GM21367 (cell line): ENCODE measurements at regions not wholly inside any gene's neighbourhood (a gene's known extent, or its start where the extent isn't known, plus 50 kb on each side); places are given as distances from the start of the nearest gene placed in this dataset.
A peak's percentile ranks its signal among the peaks of the same experiment; 100 is the strongest.
"Not testable (repeated sequence)": the region's sequence is repeated elsewhere in the genome, so short reads cannot be mapped to it uniquely, and the experiment has no call there.

Experiments used
- ATAC-seq: cut with Tn5 transposase; IDR thresholded peaks from one replicate; pipeline ENCODE4 v1.9.1; 2021; ENCODE audit not compliant: unreplicated experiment

DNA sequence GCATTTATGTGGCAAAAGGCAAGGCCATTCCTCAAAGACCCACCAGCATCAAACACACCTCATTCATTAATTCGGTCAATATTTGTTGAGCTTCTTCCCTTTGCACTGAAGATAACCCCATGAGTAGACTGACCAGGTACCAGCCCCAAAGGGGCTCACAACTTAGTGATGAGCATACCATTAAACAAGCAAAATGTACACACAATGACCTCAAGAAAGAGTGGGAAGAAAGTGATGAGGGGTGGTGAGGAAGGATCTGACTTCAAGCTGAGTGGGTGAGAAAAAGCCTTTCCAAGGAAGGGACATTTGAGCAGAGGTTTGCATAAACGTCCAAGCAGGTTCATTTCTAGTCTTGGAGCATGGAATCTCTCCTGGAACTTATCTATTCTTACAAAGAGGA is 562.5 kb downstream of the TOX3 start:
- no peak for ATAC-seq

GRCh38 chr16:51982715-51983680 is 563.9 kb downstream of the TOX3 start:
- ATAC-seq = peak; percentile 55

DNA sequence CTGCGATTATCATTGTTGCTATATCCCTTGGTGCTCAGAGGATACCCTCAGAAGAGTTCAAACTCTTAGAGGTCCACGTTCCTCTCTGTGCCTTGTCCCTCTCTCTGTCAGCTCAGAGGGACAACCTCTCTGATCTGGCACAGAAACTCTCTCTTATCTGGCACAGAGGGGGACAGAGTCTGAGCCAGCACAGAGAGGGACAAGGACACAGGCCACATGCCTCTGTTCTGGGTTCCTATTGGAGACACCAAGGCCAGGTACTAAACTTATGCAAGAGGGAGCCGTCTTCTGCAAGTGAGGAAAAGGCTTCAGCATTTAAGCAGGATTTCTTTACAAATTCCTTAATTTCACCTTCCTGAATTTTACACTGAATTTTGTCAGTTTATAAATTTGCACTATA is 565.2 kb downstream of the TOX3 start:
- ATAC-seq = no peak

DNA sequence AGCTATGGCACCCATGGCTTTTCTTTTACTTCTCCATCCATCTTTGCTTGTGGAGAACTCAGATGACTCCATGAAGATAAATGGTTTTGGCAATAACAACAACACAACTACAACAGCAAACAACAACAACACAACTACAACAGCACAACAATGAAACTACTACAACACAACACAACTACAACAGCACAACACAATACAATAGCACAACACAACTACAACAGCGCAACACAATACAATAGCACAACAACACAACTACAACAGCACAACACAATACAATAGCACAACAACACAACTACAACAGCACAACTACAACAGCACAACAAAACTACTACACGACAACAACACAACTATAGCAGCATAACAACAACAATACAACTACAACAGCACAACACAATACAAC is 569.4 kb downstream of the TOX3 start:
- not testable (repeated sequence) for ATAC-seq

GRCh38 chr16:51971184-51971583 is 575.8 kb downstream of the TOX3 start:
- no peak for ATAC-seq

GRCh38 chr16:51968749-51969148 is 578.2 kb downstream of the TOX3 start:
- no peak for ATAC-seq

- ATAC-seq = no peak
Observed at GRCh38 chr16:51967646-51968045, 579.3 kb downstream of the TOX3 start.

GRCh38 chr16:51960931-51961330 is 586.0 kb downstream of the TOX3 start:
- no peak for ATAC-seq

DNA sequence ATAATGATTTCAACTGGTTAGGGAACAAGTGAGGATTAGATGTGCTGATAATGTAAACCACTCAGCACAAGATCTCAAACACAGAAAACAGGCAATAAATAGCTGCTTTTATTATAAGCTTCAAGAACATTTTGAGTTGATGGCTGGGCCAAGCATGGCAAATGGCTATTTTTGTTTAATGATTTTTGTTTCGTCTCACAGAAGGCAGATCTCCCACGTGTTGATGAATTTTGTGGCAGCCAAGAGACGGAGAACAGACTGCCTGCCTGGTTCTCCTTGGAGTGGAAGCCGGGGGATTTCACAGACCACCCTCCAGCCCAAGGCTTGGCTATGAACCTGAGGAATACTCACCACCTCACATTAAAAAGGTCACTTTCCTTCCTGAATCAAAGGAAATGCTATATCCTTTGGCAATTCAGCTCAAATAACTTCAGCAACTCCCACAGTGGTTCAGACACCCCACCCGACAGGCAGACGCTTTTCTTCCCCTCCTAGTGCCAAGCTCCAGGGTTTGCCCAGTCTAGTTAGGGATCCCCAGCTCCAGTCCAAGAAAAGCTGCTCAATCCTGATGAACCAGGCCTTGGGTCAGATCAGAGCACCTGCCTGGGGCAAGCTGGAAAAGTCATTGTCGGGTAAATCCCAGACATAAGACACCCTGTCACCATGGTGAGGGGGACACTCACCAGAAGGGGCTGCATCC is 593.5 kb downstream of the TOX3 start:
- no peak for ATAC-seq

GRCh38 chr16:51952500-51952899 is 594.4 kb downstream of the TOX3 start:
- ATAC-seq = no peak

- ATAC-seq = no peak
Observed at GRCh38 chr16:51951668-51952298, 595.2 kb downstream of the TOX3 start.

- ATAC-seq = no peak
Observed at GRCh38 chr16:51950118-51950780, 596.7 kb downstream of the TOX3 start.

GRCh38 chr16:51949282-51949681 is 597.7 kb downstream of the TOX3 start:
- ATAC-seq = no peak

DNA sequence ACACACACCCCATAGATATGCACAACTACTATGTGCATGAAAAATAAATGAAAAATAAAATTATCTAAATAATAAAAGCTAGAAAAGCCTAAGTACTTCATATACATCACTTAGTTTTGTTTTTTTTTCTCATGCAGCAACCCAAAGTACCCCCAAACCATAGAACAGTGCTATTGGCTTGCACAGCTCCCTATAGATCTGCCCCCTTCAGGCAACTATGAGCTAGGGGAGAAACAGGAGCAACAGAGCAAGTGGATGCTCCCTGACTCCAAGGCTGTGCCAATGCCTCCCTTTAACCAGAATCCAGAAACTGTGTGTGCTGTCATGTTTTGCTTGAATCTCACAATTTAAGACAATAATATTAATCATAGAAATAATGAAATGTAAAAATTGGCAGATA is 605.5 kb downstream of the TOX3 start:
- no peak for ATAC-seq

DNA sequence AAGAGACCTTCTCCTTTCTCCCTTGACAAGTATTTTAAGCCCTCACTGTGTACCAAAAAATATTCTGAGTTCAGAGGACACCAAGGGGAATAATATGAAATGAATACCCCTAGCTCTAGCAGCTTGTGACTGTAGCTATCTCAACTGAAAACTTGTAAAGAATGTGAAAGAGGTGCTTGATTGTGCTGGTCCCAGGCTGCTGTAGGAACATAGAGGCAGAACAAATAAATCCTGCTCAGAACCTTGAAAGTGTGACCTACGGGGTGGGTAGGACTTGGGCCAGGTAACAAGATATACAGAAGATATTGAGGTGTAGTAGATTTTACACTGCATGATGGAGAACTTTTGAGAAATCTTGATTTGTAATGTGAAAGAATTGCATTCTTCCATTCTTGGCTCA is 606.8 kb downstream of the TOX3 start:
- no peak for ATAC-seq

GRCh38 chr16:51939378-51939871 is 607.5 kb downstream of the TOX3 start:
- ATAC-seq = no peak

GRCh38 chr16:51938861-51939260 is 608.1 kb downstream of the TOX3 start:
- no peak for ATAC-seq

- ATAC-seq = no peak
Observed at GRCh38 chr16:51937771-51938170, 609.2 kb downstream of the TOX3 start.

DNA sequence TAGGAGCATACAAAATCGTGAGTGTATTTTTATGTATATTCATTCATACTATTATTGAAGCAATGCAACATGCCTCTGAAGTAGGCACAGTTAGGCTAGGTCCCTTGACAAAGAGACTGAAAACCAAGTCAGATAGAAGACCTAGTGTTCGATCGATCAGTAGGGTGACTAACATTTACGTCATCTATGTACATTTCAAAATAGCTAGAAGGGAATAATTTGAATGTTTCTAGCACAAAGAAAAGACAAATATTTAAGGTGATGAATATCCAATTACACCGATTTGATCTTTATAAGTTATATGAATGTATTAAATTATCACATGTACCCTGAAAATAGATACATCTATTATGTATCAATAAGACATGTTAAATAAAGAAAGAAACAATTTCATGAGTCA is 610.1 kb downstream of the TOX3 start:
- ATAC-seq = no peak

DNA sequence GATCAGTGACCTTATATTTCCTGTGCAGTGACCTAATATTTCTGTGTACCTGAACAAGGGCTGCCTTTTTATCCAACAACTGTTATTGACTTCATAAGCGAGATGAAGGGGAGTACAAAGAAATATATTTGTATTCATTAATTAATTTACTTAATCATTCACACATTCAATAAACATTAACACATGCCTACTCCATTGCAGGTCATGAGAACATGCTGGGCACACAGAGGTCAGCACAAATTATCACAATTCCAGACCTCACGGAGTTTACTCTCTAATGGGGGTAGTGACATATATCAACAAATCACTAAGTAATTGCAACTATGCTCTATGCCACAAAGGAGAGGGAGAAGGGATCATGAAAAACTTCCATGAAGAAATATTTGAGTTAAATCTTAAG is 614.6 kb downstream of the TOX3 start:
- no peak for ATAC-seq

DNA sequence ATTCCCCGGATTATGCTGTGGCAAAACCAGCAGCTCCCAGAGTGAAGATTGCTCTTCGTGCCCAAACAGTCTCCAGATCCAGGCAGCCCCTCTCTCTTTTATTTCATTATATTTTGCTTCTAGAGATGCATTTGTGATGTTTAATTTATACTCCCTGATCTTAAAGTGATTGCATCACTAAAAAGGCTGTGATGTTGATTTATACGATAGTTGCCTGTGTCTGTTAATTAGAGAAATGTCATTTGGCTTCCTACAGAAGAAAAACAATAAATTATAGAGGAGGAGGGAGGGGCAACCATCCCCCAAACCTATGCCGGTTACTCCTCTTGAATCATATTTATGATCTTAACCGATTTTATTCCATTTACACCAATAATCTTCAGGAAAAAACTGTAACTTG is 615.3 kb downstream of the TOX3 start:
- no peak for ATAC-seq
